Hepatic stellate cell (primary cell): ENCODE measurements at regions not wholly inside any gene's neighbourhood (a gene's known extent, or its start where the extent isn't known, plus 50 kb on each side); places are given as distances from the start of the nearest gene placed in this dataset.
"Not testable (repeated sequence)": the region's sequence is repeated elsewhere in the genome, so short reads cannot be mapped to it uniquely, and the experiment has no call there.

Experiments used
- DNase-seq: peaks from one replicate; pipeline ENCODE4 v3.0.0; 2011; ENCODE audit warnings: low spot score

DNA sequence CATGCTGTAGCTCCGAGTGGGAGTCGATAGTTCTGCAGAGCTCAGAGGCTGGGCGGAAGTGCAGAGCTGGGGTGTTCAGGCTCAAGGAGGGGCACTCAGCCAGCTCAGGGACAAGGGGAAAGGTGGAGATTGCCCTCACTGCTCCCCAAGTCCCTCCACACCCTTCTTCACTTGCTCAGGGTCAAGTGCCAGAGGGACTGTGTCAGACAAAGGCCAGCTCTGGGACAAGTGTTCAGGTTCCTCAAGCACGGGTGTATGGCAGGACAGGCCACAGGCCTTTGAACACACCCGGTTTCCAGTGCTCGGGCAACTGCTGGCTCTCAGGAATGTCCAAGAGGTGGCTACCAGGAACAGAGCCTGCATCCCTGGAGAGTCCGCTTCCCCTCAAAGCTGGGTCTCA, 293.0 kb upstream of the PODXL start:
- no peak for DNase-seq

DNA sequence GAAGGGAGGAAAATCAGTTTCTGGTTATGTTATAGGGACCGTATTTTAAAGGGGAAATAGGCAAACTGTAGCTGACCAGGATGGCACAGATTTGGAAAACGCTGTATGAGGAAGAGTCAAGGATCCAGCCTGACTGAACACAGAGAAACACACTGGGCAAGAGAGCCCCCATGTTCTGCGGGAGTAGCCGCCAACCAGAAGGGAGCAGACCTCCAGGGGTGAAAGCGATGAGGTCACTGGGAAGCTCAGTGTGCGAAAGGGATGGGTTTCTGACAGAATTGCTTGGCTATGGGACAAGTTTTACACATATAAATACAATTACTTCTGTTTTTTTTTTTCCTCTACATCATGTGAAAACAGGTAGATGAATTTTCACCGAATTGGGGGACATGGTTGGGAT, 291.6 kb upstream of the PODXL start:
- DNase-seq = no peak

DNA sequence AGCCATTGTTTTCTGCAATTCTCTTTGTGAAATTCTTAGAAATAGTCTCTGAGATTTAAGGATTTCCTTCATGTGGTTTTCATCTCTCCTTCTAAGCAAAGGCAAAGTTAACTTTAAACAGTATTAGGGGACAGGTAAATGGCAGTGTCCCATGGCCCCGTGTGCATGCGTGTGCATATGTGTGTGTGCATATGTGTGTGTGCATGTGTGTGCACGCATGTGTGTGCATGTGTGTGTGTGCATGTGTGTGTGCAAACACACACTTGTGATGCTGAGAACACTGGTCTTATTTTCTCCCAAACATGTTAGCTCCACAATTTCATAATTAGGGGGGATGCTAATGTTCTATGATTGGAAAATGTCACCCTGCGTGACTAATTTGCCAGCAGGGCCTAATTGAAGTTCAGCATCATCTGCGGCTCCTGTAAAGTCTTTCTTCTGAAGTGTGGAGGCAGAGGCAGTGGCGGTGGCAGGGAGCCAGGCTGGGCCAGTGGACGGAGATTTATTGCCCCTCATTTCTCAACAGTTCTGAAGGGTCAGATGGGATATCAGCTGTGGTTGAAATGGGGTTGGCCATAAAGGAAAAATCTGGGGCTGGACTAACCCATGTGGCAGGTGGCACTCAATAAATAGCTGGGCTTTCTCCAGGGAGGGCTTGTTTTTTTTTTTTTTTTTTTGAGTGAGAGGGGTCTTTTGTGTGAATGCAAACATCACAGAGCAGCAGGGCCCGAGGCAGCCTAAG, 289.3 kb upstream of the PODXL start:
- DNase-seq = no peak

DNA sequence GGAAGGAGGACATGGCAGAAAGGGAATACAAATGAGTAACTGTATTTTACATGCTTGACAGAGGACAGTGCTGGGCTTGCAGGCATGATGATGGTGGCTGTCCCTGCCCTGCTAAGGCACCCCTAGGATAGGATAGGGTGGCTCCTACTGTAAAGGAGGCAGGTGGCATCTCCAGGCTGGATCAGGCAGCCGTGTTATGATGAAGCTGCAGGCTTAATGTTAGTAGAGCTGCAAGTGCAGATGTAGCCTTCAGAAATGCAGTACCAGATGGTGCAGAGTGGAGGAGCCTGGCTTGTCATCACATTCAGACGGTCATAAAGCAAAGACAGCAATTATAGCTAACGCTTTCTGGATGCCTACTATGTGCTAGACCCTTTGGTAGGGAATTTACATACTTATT, 287.9 kb upstream of the PODXL start:
- no peak for DNase-seq

DNA sequence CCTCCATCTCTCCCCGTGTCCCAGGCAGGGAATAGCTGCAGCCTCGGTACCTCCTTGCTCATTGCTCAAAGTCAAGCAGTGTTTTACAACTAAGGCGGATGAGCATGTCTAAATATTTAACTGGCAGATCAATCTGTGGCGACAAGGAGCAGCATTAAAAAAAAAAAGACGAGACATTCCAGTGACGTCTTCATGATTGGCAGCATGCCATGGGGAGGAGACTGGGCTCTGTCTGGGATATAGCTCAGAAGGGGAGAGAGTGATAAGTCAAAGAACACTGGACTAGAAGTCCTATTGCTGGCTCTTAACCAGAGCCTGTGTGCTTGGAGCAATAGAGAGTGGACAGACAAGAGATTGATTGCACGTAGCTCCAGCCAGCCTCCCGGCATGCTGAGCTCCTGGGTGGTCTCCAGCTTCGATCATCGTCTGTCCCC, 287.5 kb upstream of the PODXL start:
- no peak for DNase-seq

DNA sequence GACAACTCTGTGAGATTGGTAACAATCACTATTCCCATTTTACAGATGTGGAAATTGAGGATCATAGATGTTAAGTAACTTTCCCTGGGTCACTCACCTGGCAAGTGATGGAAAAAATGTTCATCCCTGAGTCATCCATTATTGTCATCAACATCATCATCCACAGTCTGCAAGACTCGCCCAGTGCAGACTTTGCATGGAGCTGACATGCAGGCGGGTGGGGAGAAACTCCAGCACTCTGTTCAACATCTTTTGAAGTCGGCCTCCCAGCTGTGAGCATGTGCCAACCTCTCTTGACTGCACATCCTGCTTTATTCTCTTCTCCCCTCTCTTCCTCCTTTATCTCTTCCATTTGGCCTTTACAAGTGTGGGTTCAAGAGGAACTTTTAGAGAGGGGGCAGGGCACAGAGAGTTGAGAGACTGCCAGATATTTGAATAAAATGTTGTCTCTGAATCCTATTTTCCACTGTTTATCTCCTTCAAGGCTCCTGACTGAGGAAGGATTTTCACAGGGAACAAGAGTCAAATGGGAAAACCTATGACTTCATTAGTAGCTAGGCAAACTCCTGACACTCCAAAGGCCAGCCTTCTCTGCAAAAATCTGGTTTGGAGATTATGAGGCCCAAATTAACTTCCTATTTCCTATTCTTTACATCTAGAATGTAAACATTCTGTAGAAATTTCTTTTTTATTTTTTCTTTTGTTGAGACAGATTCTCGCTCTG, 283.7 kb upstream of the PODXL start:
- no peak for DNase-seq

DNA sequence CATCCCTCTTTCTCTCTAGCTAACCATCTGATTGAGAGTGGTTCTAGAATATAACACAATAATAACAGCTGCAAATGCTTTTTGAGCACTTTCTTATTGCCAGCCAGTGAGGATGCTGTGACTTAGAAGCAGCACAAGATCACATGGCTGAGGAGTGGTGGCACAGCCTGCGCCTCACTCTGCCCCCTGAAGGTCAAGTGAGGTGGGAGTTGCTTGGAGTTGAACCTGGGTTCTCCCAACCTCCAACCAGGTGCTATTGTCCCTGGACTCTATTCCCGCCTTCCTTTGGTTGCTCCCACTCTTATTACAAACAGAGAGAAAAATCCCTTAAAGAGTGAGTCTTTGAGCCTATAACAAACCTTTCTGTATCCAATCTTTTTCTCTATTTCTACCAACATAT, 280.3 kb upstream of the PODXL start:
- DNase-seq = no peak

DNA sequence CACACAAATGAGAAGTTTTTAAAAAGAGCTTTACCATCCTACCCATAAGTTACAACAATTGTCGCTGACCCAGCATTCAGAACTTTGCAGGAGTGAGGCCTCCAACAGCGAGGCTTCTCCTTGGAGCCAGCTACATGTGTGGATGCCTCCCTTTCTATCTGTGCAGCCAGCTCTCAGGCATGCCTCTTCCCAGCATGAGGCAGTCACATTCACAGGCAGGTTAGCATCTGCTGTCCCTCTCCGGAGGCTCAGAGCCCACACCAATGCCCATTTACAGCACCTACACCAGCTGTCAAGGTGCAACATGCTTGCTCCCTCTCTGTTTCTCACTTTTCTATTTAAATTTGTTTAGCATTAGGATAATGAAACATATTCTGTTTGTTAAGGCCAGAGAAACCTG, 278.7 kb upstream of the PODXL start:
- no peak for DNase-seq

DNA sequence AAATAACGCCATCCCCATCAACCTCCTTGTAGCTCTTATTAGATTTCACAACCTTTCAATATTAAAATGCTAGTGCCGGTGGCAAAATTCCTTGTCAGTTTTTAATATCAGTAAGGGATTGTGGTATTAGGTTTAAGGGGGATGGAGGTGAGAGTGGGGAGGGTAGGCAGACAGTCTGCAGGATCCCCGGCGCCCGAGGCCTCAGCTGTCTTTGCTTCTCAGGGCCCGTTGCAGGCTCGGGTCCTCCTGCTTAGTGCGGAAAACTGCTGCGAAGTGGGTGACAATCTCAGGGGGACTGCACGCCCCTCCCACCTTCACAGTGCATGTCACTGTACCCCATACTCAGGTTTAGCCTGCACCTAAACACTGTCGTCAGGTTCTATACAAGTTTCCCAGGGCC, 274.3 kb upstream of the PODXL start:
- DNase-seq = no peak

DNA sequence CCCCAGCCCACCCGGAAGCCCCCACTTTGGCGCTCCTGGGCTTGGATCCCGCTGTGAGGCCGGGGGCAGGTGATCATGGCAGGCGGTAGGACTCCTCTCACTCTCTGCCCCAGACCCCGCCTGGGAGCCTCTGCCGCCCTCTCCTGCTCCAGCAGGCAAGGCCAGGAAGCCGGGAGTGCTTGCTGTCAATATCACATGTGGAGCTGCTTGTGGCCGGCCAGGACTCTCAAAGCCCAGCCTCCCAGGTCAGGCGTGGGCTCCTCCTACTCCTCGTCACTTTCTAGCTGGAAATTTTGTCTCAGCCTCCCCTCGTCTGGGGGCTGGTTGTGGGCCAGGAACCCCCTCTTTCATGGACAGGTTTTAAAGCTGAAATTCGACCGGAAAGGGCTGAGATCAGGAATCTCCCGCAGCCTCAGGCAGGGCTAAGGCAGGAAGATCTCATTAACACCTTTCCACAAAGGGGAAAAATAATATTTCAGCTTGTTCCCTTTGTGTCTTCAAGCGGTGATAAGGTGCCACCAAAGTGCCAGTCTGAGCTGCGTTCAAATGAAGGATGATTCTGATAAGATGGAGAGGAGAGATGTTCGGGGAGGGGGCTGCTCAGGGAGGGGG, 273.6 kb upstream of the PODXL start:
- DNase-seq = no peak

DNA sequence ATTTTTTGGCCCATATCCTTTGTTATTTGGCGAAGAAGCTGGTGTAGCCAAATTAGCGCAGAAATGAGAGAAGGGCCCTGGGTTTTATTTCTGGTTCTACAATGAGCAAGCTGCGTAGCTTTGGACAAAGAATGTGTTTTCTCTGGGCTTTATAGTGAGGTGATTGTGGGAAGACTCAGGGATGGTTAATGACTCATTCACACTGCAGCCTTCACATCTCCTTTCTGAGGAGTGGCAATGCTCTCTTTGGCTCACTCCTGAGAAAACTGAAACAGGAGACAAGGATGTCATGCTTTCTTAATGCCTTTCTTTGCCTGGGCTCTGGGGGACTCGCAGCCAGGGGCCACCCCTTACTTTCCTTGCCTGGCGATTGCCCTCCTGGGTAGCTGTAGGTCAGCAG, 271.0 kb upstream of the PODXL start:
- no peak for DNase-seq

DNA sequence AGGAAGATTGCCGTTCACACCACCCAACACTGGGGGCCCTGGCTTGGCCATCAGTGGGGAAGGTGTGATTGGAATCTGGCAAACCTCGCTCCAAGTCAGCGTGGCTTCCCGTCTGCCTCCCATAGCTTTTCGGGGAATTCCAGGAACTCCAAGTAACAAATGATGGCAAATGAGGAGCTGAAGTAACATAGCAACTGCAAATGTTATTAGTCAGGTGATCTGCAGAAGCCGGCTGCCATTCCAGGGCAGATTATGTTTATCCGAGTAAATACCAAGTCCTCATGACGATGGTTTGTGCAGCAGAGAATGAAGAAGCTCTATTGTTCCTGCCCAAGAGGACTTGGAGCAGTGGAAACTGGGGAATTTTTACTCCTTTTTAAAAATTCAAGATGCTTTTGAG, 270.5 kb upstream of the PODXL start:
- DNase-seq = no peak

DNA sequence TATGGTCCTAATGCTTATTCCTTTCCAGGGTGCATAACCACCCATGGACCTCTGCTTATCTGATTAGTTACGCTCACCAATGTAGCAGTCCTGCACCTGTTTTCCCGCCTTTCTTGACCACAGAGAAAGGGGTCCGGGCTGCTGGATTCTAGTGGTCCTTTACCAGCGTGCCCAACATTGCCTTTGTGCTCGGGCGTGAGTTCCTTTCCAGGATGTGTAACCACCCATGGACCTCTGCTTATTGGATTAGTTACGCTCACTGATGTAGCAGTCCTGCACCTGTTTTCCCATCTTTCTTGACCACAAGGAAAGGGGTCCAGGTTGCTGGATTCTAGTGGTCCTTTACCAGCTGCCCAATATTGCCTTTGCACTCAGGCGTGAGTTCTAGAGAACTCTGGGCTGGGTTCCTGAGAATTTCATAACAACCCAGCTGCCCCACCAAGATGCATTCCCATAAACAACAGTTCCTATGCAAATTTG, 267.6 kb upstream of the PODXL start:
- not testable (repeated sequence) for DNase-seq

DNA sequence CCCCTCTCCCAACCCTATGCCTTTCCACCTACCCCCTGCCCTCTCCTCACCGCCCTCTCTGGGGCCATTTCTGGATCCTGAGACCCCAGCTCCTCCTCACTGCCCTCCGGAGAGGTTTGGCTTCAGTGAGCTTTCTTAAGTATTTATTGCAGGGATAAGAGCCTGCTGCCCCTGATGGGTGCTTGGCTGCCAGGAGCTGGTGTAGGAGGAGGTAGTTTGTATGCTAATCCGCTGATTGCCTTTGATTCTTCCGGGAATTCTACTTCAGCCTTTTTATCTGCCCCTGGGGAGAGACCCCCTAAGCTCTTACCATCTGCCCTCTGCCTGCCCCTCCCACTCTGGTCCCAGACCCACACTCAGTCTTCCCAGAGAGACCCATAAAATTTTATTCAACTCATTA, 263.5 kb upstream of the PODXL start:
- DNase-seq = no peak

DNA sequence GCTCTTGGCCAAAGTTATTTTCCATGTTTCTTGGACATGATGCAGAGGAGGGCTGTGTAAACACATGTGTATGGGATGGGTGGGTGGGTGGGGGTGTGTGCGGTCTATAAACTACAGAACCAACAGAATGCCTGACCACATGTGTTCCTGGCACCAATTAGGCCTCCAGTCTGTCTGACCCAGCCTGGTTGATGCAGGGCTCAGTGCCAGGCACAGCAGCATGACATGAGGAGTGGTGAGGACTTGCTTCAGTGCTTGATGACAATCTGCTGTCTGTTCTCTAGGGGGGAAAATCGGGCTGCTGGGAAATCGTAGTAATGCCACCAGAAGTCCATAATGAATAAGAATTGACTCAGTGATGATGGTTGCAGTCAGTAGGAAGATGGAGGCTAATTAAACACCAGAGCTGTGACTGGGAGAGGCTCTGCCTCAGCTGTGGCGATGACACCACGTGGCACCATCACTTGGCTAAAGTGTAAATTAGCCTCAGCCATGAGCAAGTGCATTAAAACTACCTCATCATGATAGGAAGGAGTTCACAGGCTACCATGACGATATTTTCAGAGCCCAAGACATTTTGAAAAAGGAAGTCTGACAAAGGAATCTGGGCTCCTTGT, 260.1 kb upstream of the PODXL start:
- no peak for DNase-seq

DNA sequence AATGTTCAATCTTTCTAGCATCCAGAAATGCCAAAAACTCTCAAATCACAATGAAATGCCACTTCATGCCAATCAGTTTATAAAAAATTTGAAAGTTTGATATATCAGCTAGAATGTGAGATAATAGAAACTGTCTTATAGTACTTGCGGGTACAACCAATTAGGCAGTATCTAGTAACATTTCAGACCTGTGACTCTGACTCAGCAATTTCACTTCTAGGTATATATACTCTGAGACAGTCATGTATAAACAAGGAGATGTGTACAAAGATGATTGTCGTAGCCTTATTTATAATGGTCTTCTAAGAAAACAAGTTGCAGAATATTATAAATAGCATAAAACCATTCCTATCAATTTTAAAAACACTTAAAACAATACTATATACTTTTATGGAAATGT, 252.3 kb upstream of the PODXL start:
- no peak for DNase-seq

DNA sequence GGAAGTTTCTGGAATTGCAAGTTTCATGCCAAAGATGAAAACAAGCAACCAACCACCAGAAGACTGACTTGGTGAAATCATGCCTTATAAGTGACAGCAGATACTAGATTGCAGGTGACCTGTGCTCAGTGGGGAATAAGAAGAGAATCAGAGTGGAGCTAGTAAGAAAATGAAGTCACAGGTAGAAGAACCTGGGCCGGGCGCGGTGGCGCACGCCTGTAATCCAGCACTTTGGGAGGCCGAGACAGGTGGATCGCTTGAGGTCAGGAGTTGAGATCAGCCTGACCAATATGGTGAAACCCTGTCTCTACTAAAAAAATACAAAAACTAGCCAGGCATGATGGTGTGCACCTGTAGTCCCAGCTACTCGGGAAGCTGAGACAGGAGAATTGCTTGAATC, 251.7 kb upstream of the PODXL start:
- not testable (repeated sequence) for DNase-seq

DNA sequence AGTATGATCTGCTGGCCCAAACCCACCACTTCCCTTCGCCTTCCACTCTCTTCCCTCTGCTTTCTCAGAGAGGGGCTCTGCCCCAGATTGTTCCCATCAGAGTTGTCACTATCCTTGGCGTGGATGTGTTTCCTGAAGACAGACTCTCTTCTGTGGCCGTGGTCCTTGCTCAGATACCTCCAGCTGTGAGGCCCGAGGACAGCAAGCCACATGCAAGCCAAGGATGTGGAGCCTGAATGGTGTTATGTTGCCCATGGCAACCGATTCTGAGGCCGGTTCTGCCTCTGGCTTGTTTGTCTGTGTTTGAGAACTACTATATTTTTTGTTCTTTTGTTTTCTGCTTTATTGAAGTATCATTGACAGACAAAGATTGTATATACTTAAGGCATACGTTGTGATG, 247.4 kb upstream of the PODXL start:
- no peak for DNase-seq

DNA sequence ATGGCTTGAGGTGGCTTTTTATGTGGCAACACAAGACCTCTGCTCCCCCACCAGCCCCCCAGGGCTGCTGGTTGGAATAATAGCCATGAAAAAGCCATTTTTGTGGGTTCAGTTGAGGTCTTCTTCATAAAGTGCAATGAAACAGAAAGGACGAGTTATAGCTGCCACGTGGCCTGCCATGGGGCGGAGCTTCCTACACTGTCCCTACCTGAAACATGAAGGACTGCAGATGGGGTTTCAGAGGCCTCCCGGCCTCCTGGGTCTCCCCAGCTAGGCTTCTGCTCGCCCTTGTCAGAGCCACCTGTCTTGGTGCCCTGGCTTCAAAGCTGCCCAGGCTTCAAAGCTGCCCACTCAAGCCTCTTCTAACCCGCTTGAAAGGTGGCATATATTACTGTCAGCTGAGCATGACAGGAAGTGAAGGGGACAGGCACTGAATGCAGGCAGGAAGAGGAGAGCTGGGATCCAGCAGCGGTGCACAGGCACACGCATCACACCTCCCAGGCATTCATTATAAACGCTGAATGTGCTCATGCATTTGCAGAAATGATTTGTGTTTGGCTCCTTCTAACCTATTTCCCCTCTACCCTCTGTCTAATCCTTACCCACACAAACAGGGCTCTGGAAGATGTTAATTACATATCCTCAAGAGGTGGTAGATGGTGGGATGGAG, 245.9 kb upstream of the PODXL start:
- no peak for DNase-seq

DNA sequence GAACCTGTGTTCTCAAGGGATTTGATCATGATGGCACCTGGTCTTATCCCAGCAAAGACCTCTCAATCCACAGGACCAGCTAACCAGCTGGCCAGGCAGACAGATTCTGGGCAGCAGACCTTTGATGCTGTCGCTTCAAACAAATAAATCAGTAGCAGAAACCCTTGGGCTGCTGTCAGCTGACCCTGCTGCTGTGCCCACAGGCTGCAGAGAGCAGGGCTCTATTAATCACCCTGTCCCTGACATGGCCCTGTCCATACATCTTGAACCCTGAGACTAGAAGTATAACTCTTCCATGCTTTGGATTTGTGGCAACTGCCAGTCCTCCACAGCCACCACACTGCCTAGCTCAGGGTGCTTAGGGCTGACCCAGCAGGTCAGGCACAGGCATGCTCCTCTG, 244.1 kb upstream of the PODXL start:
- no peak for DNase-seq

DNA sequence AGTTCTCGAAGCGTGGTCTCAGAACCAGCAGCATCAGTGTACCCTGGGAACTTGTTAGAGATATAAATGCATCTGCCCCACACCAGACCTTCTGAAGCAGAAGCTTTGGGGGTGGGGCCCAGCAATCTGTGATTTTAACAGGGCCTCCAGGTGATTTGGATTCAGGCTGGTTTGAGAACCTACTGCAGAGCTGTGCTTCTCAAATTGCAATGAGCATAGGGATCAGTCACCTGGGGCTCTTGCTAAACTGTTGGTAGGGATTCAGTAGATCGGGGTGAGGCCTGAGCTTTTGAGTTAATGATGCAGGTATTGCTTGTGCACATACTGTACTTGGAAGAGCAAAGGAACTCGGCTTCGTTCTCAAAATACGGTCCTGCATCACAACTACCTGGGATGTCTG, 243.6 kb upstream of the PODXL start:
- DNase-seq = no peak

DNA sequence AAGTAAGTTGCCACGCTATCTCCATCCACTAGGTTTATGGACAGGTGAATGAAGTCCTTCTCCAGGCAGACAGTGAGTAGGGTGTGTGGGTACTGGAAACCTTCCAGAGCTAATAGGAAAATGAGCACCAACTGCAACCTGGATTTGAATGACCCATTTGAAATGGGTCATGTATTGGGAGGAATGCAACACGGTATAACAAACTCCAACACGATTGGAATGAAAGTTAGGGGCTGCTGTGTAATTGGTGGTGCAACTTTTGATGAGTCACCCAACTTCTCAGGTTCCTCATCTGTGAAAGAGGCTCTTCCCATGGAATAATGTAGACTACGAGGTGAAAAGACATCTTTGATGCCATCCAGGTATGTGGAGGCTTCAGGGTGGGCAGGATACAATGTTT, 241.4 kb upstream of the PODXL start:
- DNase-seq = no peak
